Neuronal stem cell (in vitro differentiated cells): ENCODE measurements at regions not wholly inside any gene's neighbourhood (a gene's known extent, or its start where the extent isn't known, plus 50 kb on each side); places are given as distances from the start of the nearest gene placed in this dataset.
"Not testable (repeated sequence)": the region's sequence is repeated elsewhere in the genome, so short reads cannot be mapped to it uniquely, and the experiment has no call there.

ENCODE experiments used
- DNase-seq: peaks from one replicate; pipeline ENCODE4 v3.0.0-alpha.2; 2013; ENCODE audit warnings: low spot score
- H2AFZ ChIP-seq: one replicate; pipeline ENCODE4 v1.6.1; 2013; ENCODE audit warnings: mild to moderate bottlenecking, low read length, inconsistent platforms
- H2AK5ac ChIP-seq: 2 replicates; pipeline ENCODE4 v1.6.1; 2013; ENCODE audit warnings: low read depth, mild to moderate bottlenecking, inconsistent platforms, low read length, moderate library complexity, mixed read lengths
- H2BK120ac ChIP-seq: 2 replicates; pipeline ENCODE4 v1.6.1; 2013; ENCODE audit warnings: low read depth, mild to moderate bottlenecking, inconsistent platforms, low read length, moderate library complexity, mixed read lengths
- H2BK12ac ChIP-seq: one replicate; pipeline ENCODE4 v1.6.1; 2013; ENCODE audit warnings: low read length, inconsistent platforms
- H2BK15ac ChIP-seq: 2 replicates; pipeline ENCODE4 v1.6.1; 2013; ENCODE audit warnings: mild to moderate bottlenecking, low read length, inconsistent platforms, mixed read lengths
- H2BK5ac ChIP-seq: one replicate; pipeline ENCODE4 v1.6.1; 2013; ENCODE audit warnings: inconsistent platforms, mild to moderate bottlenecking, low read length, moderate library complexity
- H3K14ac ChIP-seq: one replicate; pipeline ENCODE4 v1.6.1; 2013; ENCODE audit warnings: low read length, inconsistent platforms
- H3K18ac ChIP-seq: 2 replicates; pipeline ENCODE4 v1.6.1; 2013; ENCODE audit warnings: low read length, inconsistent platforms
- H3K23ac ChIP-seq: 2 replicates; pipeline ENCODE4 v1.6.1; 2013; ENCODE audit warnings: low read depth, mild to moderate bottlenecking, mixed read lengths, low read length, inconsistent platforms; ENCODE audit not compliant: poor library complexity
- H3K27ac ChIP-seq: replicated peaks from 3 replicates; pipeline ENCODE4 v1.5.1; 2013; ENCODE audit warnings: low read length, inconsistent platforms
- H3K27me3 ChIP-seq, 3 experiments: 2 replicates each; pipeline ENCODE4 v1.6.1; 2013; ENCODE audit warnings: low read length in 3 of 3, mild to moderate bottlenecking in 2 of 3, inconsistent platforms in 1 of 3, low read depth in 1 of 3, mixed read lengths in 1 of 3, moderate library complexity in 1 of 3; ENCODE audit not compliant: control insufficient read depth in 3 of 3, insufficient read depth in 3 of 3
- H3K36me3 ChIP-seq, 2 donors: replicated peaks in 1 of 2; 2 replicates each; pipeline ENCODE4 v1.6.1; 2013; ENCODE audit warnings: low read length in 2 of 2; ENCODE audit not compliant: control insufficient read depth in 2 of 2, insufficient read depth in 2 of 2
- H3K4ac ChIP-seq: 2 replicates; pipeline ENCODE4 v1.6.1; 2013; ENCODE audit warnings: inconsistent platforms, mild to moderate bottlenecking, low read length, moderate library complexity
- H3K4me1 ChIP-seq, 2 donors: 1 replicate in 1 of 2; 2 replicates in 1 of 2; pipeline ENCODE4 v1.6.1; 2013; ENCODE audit warnings: low read length in 2 of 2, low read depth in 1 of 2; ENCODE audit not compliant: control insufficient read depth in 2 of 2, insufficient read depth in 1 of 2
- H3K4me2 ChIP-seq: one replicate; pipeline ENCODE4 v1.6.1; 2013; ENCODE audit warnings: mild to moderate bottlenecking, low read length, inconsistent platforms; ENCODE audit not compliant: insufficient read depth, poor library complexity, severe bottlenecking
- H3K4me3 ChIP-seq, 2 donors: 2 replicates each; pipeline ENCODE4 v1.5.1; 2013; ENCODE audit warnings: low read length in 2 of 2, mild to moderate bottlenecking in 2 of 2, inconsistent platforms in 1 of 2, moderate library complexity in 1 of 2
- H3K79me1 ChIP-seq: one replicate; pipeline ENCODE4 v1.6.1; 2013; ENCODE audit warnings: low read depth, mild to moderate bottlenecking, inconsistent platforms, low read length, moderate library complexity
- H3K9ac ChIP-seq: one replicate; pipeline ENCODE4 v1.6.1; 2013; ENCODE audit warnings: mild to moderate bottlenecking, low read depth, low read length, inconsistent platforms; ENCODE audit not compliant: poor library complexity
- H3K9me3 ChIP-seq, 2 donors: replicated peaks in 1 of 2; 2 replicates each; pipeline versions ENCODE3 to v1.6.1; 2013; ENCODE audit warnings: low read length in 2 of 2, mild to moderate bottlenecking in 2 of 2, inconsistent platforms in 1 of 2, low read depth in 1 of 2, mixed read lengths in 1 of 2, moderate library complexity in 1 of 2; ENCODE audit not compliant: control insufficient read depth in 2 of 2, insufficient read depth in 1 of 2
- H4K8ac ChIP-seq: one replicate; pipeline ENCODE4 v1.6.1; 2013; ENCODE audit warnings: low read depth, mild to moderate bottlenecking, inconsistent platforms, low read length, moderate library complexity
- H4K91ac ChIP-seq: one replicate; pipeline ENCODE4 v1.6.1; 2013; ENCODE audit warnings: low read length, low read depth, mild to moderate bottlenecking, inconsistent platforms; ENCODE audit not compliant: poor library complexity
- WGBS, 2 donors: extraction: QIAGEN DNeasy Blood & Tissue Kit; methylation state at CpG; one replicate each; pipeline ENCODE4 v1.1.7; 2013; ENCODE audit warnings: missing lambda C conversion rate in 2 of 2, mixed read lengths in 1 of 2; ENCODE audit not compliant: insufficient read length in 2 of 2, insufficient replicate concordance in 1 of 2; ENCODE audit errors: extremely low coverage in 2 of 2; 5-methylcytosine and 5-hydroxymethylcytosine counted together

GRCh38 chr1:38652217-38652616, 207.4 kb downstream of the RRAGC start:
- Histone ChIP-seq H3K79me1 (no peaks in the 10 kb centered on the region), H2AFZ (no peak overlapping the region), H4K91ac (no peak overlapping the region), H3K9me3 (no peaks in the 10 kb centered on the region), H3K36me3 (no peaks in the 10 kb centered on the region), H3K4me3 (no peak overlapping the region), H3K27ac (no peak overlapping the region), H2AK5ac (no peak overlapping the region), H4K8ac (no peak overlapping the region), H3K9ac (no peak overlapping the region), H2BK12ac (no peak overlapping the region), H2BK5ac (peak overlapping the region; percentile 1), H3K4me2 (no peak overlapping the region), H3K23ac (no peak overlapping the region), H3K4me1 (peaks cover 0 to 13% of the 10 kb centered on the region in 2 donors), H2BK120ac (no peak overlapping the region), H3K27me3 (no peaks in the 10 kb centered on the region), H3K18ac (no peak overlapping the region), H3K4ac (no peak overlapping the region), H2BK15ac (no peak overlapping the region), H3K14ac (no peak overlapping the region)
- DNase-seq, result no peak
- WGBS, 2 donors, result no CpG with 5 or more reads among the region's 1 CpG

- Histone ChIP-seq H3K18ac (peak overlapping the region; percentile 45), H2BK12ac (peak overlapping the region; percentile 85), H4K8ac (no peak overlapping the region), H3K27ac (no peak overlapping the region), H3K4ac (no peak overlapping the region), H3K27me3 (no peaks in the 10 kb centered on the region), H2BK5ac (peak overlapping the region; percentile 1), H3K4me3 (no peak overlapping the region), H3K36me3 (no peaks in the 10 kb centered on the region), H3K4me2 (no peak overlapping the region), H2AK5ac (no peak overlapping the region), H3K23ac (no peak overlapping the region), H2BK120ac (no peak overlapping the region), H3K79me1 (no peaks in the 10 kb centered on the region), H2BK15ac (no peak overlapping the region), H3K9ac (no peak overlapping the region), H3K4me1 (peaks cover 0 to 9% of the 10 kb centered on the region in 2 donors), H3K9me3 (no peaks in the 10 kb centered on the region), H2AFZ (no peak overlapping the region), H3K14ac (no peak overlapping the region), H4K91ac (no peak overlapping the region)
- WGBS, 2 donors, result no CpG with 5 or more reads among the region's 8 CpGs
- no peak for DNase-seq
These were observed 207.9 kb downstream of the RRAGC start for GRCh38 chr1:38651669-38652068.

DNA sequence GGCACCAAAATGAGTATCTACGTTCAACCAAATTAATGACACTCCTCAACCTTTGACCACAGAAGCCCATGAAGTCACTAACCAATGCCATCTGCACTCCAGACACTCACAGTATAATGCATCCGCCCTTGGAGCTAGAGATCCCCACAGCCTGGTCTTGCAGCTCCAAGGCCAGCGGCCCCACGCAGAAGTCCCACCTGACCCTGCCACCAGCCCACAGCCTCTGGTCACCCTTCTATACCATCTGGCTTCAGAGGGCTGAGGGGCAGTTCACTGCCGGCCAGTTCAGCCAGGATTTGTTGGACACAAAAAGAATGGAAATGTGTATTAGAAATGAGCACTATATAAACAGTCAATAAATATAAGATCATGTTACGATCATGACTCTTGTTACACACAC, 211.2 kb downstream of the RRAGC start:
- peaks cover 0 to 4% of the 10 kb centered on the region in 2 donors for H3K9me3 ChIP-seq
- no peak for DNase-seq
- H3K27me3 ChIP-seq, result peaks cover 0 to 2% (median 0%) of the 10 kb centered on the region in 3 experiments
- no peak overlapping the region for H2BK12ac ChIP-seq
- H2AFZ ChIP-seq, result no peak overlapping the region
- H4K91ac ChIP-seq, result no peak overlapping the region
- WGBS, 2 donors, result no CpG with 5 or more reads among the region's 6 CpGs
- no peak overlapping the region for H3K4ac ChIP-seq
- H3K14ac ChIP-seq, result no peak overlapping the region
- no peaks in the 10 kb centered on the region for H3K36me3 ChIP-seq
- peak overlapping the region; percentile 33 for H3K18ac ChIP-seq
- no peak overlapping the region for H3K4me3 ChIP-seq
- no peak overlapping the region for H3K27ac ChIP-seq
- H2BK15ac ChIP-seq, result no peak overlapping the region
- H3K9ac ChIP-seq, result no peak overlapping the region
- no peaks in the 10 kb centered on the region for H3K4me1 ChIP-seq
- no peak overlapping the region for H4K8ac ChIP-seq
- no peak overlapping the region for H2AK5ac ChIP-seq
- no peak overlapping the region for H2BK5ac ChIP-seq
- no peak overlapping the region for H3K23ac ChIP-seq
- no peak overlapping the region for H3K4me2 ChIP-seq
- no peak overlapping the region for H2BK120ac ChIP-seq
- H3K79me1 ChIP-seq, result no peaks in the 10 kb centered on the region

DNA sequence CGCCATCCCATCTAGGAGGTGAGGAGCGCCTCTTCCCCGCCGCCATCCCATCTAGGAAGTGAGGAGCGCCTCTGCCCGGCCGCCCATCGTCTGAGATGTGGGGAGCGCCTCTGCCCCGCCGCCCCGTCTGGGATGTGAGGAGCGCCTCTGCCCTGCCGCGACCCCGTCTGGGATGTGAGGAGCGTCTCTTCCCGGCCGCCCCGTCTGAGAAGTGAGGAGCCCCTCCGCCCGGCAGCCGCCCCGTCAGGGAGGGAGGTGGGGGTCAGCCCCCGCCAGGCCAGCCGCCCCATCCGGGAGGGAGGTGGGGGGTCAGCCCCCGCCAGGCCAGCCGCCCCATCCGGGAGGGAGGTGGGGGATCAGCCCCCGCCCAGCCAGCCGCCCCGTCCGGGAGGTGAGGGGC, 212.2 kb downstream of the RRAGC start:
- H3K9ac ChIP-seq, H2BK12ac ChIP-seq, H3K14ac ChIP-seq, H2AFZ ChIP-seq, H2BK120ac ChIP-seq, H3K4me2 ChIP-seq, H3K9me3 ChIP-seq, H3K23ac ChIP-seq, H2AK5ac ChIP-seq, H3K4me3 ChIP-seq, H3K36me3 ChIP-seq, H4K8ac ChIP-seq, H3K4ac ChIP-seq, H3K79me1 ChIP-seq, DNase-seq, H4K91ac ChIP-seq, H2BK5ac ChIP-seq, H3K18ac ChIP-seq, H3K27ac ChIP-seq, H2BK15ac ChIP-seq, H3K27me3 ChIP-seq, H3K4me1 ChIP-seq: not testable (repeated sequence)
- no CpG with 5 or more reads among the region's 34 CpGs for WGBS, 2 donors
